KOPT-K1 (cell line): ENCODE measurements at regions not wholly inside any gene's neighbourhood (a gene's known extent, or its start where the extent isn't known, plus 50 kb on each side); places are given as distances from the start of the nearest gene placed in this dataset.

Source experiments
- H3K27ac ChIP-seq: fragments of 200-600 bp; sonication (generic); 2 replicates; pipeline ENCODE4 v1.5.1; 2016; ENCODE audit warnings: antibody characterized with exemption, mild to moderate bottlenecking, low read depth, low read length; ENCODE audit not compliant: poor library complexity, severe bottlenecking
- H3K36me3 ChIP-seq: fragments of 200-600 bp; sonication (generic); 2 replicates; pipeline ENCODE4 v1.5.1; 2017; ENCODE audit warnings: antibody characterized with exemption, mild to moderate bottlenecking, low read length, moderate library complexity; ENCODE audit not compliant: insufficient read depth
- H3K9me3 ChIP-seq: fragments of 200-600 bp; sonication (generic); 2 replicates; pipeline ENCODE4 v1.5.1; 2017; ENCODE audit warnings: antibody characterized with exemption, low read length, mild to moderate bottlenecking; ENCODE audit not compliant: insufficient read depth, poor library complexity, severe bottlenecking

GRCh38 chr22:47282366-47282765 lies 519.9 kb downstream of the TBC1D22A start:
- H3K9me3 ChIP-seq, result no peaks in the 10 kb centered on the region
- H3K27ac ChIP-seq, result no peak overlapping the region
- no peaks in the 10 kb centered on the region for H3K36me3 ChIP-seq

- H3K36me3 ChIP-seq, result no peaks in the 10 kb centered on the region
- H3K9me3 ChIP-seq, result no peaks in the 10 kb centered on the region
- no peak overlapping the region for H3K27ac ChIP-seq
These were observed 519.0 kb downstream of the TBC1D22A start for GRCh38 chr22:47281126-47282106.

GRCh38 chr22:47280301-47280700 lies 517.9 kb downstream of the TBC1D22A start:
- Histone ChIP-seq H3K9me3 (no peaks in the 10 kb centered on the region), H3K36me3 (no peaks in the 10 kb centered on the region), H3K27ac (no peak overlapping the region)

- no peaks in the 10 kb centered on the region for H3K9me3 ChIP-seq
- H3K27ac ChIP-seq, result no peak overlapping the region
- no peaks in the 10 kb centered on the region for H3K36me3 ChIP-seq
These were observed 517.3 kb downstream of the TBC1D22A start for GRCh38 chr22:47279746-47280145.

GRCh38 chr22:47279337-47279736 lies 516.9 kb downstream of the TBC1D22A start:
- Histone ChIP-seq H3K9me3 (no peaks in the 10 kb centered on the region), H3K36me3 (no peaks in the 10 kb centered on the region), H3K27ac (no peak overlapping the region)

GRCh38 chr22:47278655-47279054 lies 516.2 kb downstream of the TBC1D22A start:
- no peaks in the 10 kb centered on the region for H3K36me3 ChIP-seq
- H3K9me3 ChIP-seq, result no peaks in the 10 kb centered on the region
- H3K27ac ChIP-seq, result no peak overlapping the region

- Histone ChIP-seq H3K27ac (no peak overlapping the region), H3K9me3 (no peaks in the 10 kb centered on the region), H3K36me3 (no peaks in the 10 kb centered on the region)
These were observed 515.1 kb downstream of the TBC1D22A start for GRCh38 chr22:47277531-47277930.

GRCh38 chr22:47276991-47277390 lies 514.5 kb downstream of the TBC1D22A start:
- Histone ChIP-seq H3K9me3 (no peaks in the 10 kb centered on the region), H3K27ac (no peak overlapping the region), H3K36me3 (no peaks in the 10 kb centered on the region)

GRCh38 chr22:47276450-47276820 lies 514.0 kb downstream of the TBC1D22A start:
- no peak overlapping the region for H3K27ac ChIP-seq
- no peaks in the 10 kb centered on the region for H3K36me3 ChIP-seq
- H3K9me3 ChIP-seq, result no peaks in the 10 kb centered on the region

GRCh38 chr22:47275605-47276449 lies 513.4 kb downstream of the TBC1D22A start:
- Histone ChIP-seq H3K27ac (no peak overlapping the region), H3K9me3 (no peaks in the 10 kb centered on the region), H3K36me3 (no peaks in the 10 kb centered on the region)

- H3K36me3 ChIP-seq, result no peaks in the 10 kb centered on the region
- H3K9me3 ChIP-seq, result peaks cover 4% of the 10 kb centered on the region
- H3K27ac ChIP-seq, result no peak overlapping the region
These were observed 511.7 kb downstream of the TBC1D22A start for GRCh38 chr22:47274196-47274595.

GRCh38 chr22:47270463-47271135 lies 508.1 kb downstream of the TBC1D22A start:
- Histone ChIP-seq H3K27ac (no peak overlapping the region), H3K9me3 (peaks cover 4% of the 10 kb centered on the region), H3K36me3 (no peaks in the 10 kb centered on the region)

GRCh38 chr22:47269516-47270088 lies 507.2 kb downstream of the TBC1D22A start:
- no peaks in the 10 kb centered on the region for H3K36me3 ChIP-seq
- peaks cover 4% of the 10 kb centered on the region for H3K9me3 ChIP-seq
- H3K27ac ChIP-seq, result no peak overlapping the region

GRCh38 chr22:47267513-47268282 lies 505.2 kb downstream of the TBC1D22A start:
- peaks cover 4% of the 10 kb centered on the region for H3K9me3 ChIP-seq

More at GRCh38 chr22:47267513-47268282, 505.2 kb downstream of the TBC1D22A start:
- Histone ChIP-seq H3K36me3 (no peaks in the 10 kb centered on the region), H3K27ac (no peak overlapping the region)
